ENCODE measurements at regions not wholly inside any gene's neighbourhood (a gene's known extent, or its start where the extent isn't known, plus 50 kb on each side); places are given as distances from the start of the nearest gene placed in this dataset.

GRCh38 chr22:22740560-22741276 lies 96.3 kb downstream of the GGTLC2 start:
- H3K4me1 Mint-ChIP-seq (ENCODE audit: low read depth): no peaks in the 10 kb centered on the region
- Histone ChIP-seq H3K4me3 (ENCODE audit: low read length) (no peak overlapping the region), H3K9me3 (ENCODE audit: control insufficient read depth in 1 of 2, insufficient read depth in 1 of 2, low read length in 2 of 2) (no peaks in the 10 kb centered on the region), H3K27me3 (ENCODE audit: control insufficient read depth in 1 of 2, insufficient read depth in 2 of 2, low read length in 2 of 2) (peaks cover 6 to 10% of the 10 kb centered on the region in 2 experiments), H3K27ac (ENCODE audit: low read depth in 1 of 2, low read length in 2 of 2) (no peak overlapping the region), H3K4me1 (ENCODE audit: insufficient read depth, low read length) (peaks cover 3% of the 10 kb centered on the region), H3K36me3 (ENCODE audit: insufficient read depth, low read length) (no peaks in the 10 kb centered on the region)
- TF ChIP-seq, protein P1, sequence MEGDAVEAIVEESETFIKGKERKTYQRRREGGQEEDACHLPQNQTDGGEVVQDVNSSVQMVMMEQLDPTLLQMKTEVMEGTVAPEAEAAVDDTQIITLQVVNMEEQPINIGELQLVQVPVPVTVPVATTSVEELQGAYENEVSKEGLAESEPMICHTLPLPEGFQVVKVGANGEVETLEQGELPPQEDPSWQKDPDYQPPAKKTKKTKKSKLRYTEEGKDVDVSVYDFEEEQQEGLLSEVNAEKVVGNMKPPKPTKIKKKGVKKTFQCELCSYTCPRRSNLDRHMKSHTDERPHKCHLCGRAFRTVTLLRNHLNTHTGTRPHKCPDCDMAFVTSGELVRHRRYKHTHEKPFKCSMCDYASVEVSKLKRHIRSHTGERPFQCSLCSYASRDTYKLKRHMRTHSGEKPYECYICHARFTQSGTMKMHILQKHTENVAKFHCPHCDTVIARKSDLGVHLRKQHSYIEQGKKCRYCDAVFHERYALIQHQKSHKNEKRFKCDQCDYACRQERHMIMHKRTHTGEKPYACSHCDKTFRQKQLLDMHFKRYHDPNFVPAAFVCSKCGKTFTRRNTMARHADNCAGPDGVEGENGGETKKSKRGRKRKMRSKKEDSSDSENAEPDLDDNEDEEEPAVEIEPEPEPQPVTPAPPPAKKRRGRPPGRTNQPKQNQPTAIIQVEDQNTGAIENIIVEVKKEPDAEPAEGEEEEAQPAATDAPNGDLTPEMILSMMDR (IDR thresholded peaks at IDR 0.05): no peak
- DNase-seq: no peak
- H3K9me3 Mint-ChIP-seq: no peaks in the 10 kb centered on the region
- ATAC-seq (ENCODE audit: poor library complexity): no peak
- intact Hi-C loops (cut with DNase I, micrococcal nuclease): no loop called here
- no peak overlapping the region for H3K27ac Mint-ChIP-seq
- H3K27me3 Mint-ChIP-seq: peaks cover 57% of the 10 kb centered on the region
- CTCF ChIA-PET: interaction anchor here (3.2 kb wide), 1 partner anchor 12 kb away, joined by 12 read pairs; no protein-coding TSS in a partner anchor
- H3K36me3 Mint-ChIP-seq (ENCODE audit: low read depth): no peaks in the 10 kb centered on the region
- POLR2A ChIA-PET: no interaction called here
- H3K4me3 Mint-ChIP-seq: no peak overlapping the region

GRCh38 chr22:22741843-22742242 lies 97.4 kb downstream of the GGTLC2 start:
- Histone ChIP-seq H3K4me1 (ENCODE audit: insufficient read depth, low read length) (peaks cover 5% of the 10 kb centered on the region), H3K4me3 (ENCODE audit: low read length) (no peak overlapping the region), H3K27me3 (ENCODE audit: control insufficient read depth in 1 of 2, insufficient read depth in 2 of 2, low read length in 2 of 2) (peaks cover 6 to 10% of the 10 kb centered on the region in 2 experiments), H3K27ac (ENCODE audit: low read depth in 1 of 2, low read length in 2 of 2) (no peak overlapping the region), H3K9me3 (ENCODE audit: control insufficient read depth in 1 of 2, insufficient read depth in 1 of 2, low read length in 2 of 2) (no peaks in the 10 kb centered on the region), H3K36me3 (ENCODE audit: insufficient read depth, low read length) (no peaks in the 10 kb centered on the region)
- no peaks in the 10 kb centered on the region for H3K4me1 Mint-ChIP-seq (ENCODE audit: low read depth)
- H3K27ac Mint-ChIP-seq: no peak overlapping the region
- ATAC-seq (ENCODE audit: poor library complexity) (no peak), DNase-seq (no peak)
- POLR2A ChIA-PET: no interaction called here
- TF ChIP-seq, protein P1 (IDR thresholded peaks at IDR 0.05): no peak
- H3K9me3 Mint-ChIP-seq: no peaks in the 10 kb centered on the region
- H3K4me3 Mint-ChIP-seq: no peak overlapping the region
- intact Hi-C loops (cut with DNase I, micrococcal nuclease): no loop called here
- no peaks in the 10 kb centered on the region for H3K36me3 Mint-ChIP-seq (ENCODE audit: low read depth)
- CTCF ChIA-PET: interaction anchor here (1.5 to 3.2 kb wide), 2 partner anchors 11 to 142 kb away, joined by 3 to 12 read pairs; no protein-coding TSS in a partner anchor
- peaks cover 52% of the 10 kb centered on the region for H3K27me3 Mint-ChIP-seq

- no peak overlapping the region for H3K27ac Mint-ChIP-seq
- TF ChIP-seq, protein P1 (IDR thresholded peaks at IDR 0.05): no peak
Observed at GRCh38 chr22:22742641-22743040, 98.2 kb downstream of the GGTLC2 start.

More at GRCh38 chr22:22742641-22743040, 98.2 kb downstream of the GGTLC2 start:
- H3K9me3 ChIP-seq (ENCODE audit: control insufficient read depth in 1 of 2, insufficient read depth in 1 of 2, low read length in 2 of 2): no peaks in the 10 kb centered on the region
- H3K4me1 ChIP-seq (ENCODE audit: insufficient read depth, low read length): peaks cover 5% of the 10 kb centered on the region
- no peaks in the 10 kb centered on the region for H3K9me3 Mint-ChIP-seq
- ChIA-PET POLR2A (no interaction called here), CTCF (interaction anchor here (1.5 to 3.2 kb wide), 2 partner anchors 10 to 141 kb away, joined by 3 to 12 read pairs; no protein-coding TSS in a partner anchor)
- H3K27me3 ChIP-seq (ENCODE audit: control insufficient read depth in 1 of 2, insufficient read depth in 2 of 2, low read length in 2 of 2): peaks cover 6 to 10% of the 10 kb centered on the region in 2 experiments
- intact Hi-C loops (cut with DNase I, micrococcal nuclease): no loop called here
- ATAC-seq (ENCODE audit: poor library complexity): no peak
- no peaks in the 10 kb centered on the region for H3K4me1 Mint-ChIP-seq (ENCODE audit: low read depth)
- H3K4me3 ChIP-seq (ENCODE audit: low read length): no peak overlapping the region
- H3K4me3 Mint-ChIP-seq: no peak overlapping the region
- peaks cover 44% of the 10 kb centered on the region for H3K27me3 Mint-ChIP-seq
- no peak for DNase-seq
- H3K36me3 ChIP-seq (ENCODE audit: insufficient read depth, low read length): no peaks in the 10 kb centered on the region
- H3K27ac ChIP-seq (ENCODE audit: low read depth in 1 of 2, low read length in 2 of 2): no peak overlapping the region
- no peaks in the 10 kb centered on the region for H3K36me3 Mint-ChIP-seq (ENCODE audit: low read depth)
